Aorta (tissue), 5 donors: ENCODE measurements at regions not wholly inside any gene's neighbourhood (a gene's known extent, or its start where the extent isn't known, plus 50 kb on each side); places are given as distances from the start of the nearest gene placed in this dataset.

Experiments used
- ATAC-seq: fragments of 200-7000 bp; cut with Tn5 transposase; one replicate; pipeline ENCODE4 v1.9.1; 2022; ENCODE audit warnings: moderate library complexity; ENCODE audit not compliant: low FRiP score
- DNase-seq, 2 donors: peaks; one replicate each; pipeline ENCODE4 v3.0.0-alpha.2; 2020
- H3K27ac ChIP-seq, 2 donors: one replicate each; pipeline ENCODE4 v1.5.1; 2013; ENCODE audit warnings: low read length in 2 of 2, mild to moderate bottlenecking in 2 of 2, moderate library complexity in 2 of 2, control low read depth in 1 of 2, inconsistent platforms in 1 of 2, low read depth in 1 of 2
- H3K27me3 ChIP-seq, 2 donors: one replicate each; pipeline ENCODE4 v1.6.1; 2013; ENCODE audit warnings: control low read depth in 1 of 2, low read length in 1 of 2, mild to moderate bottlenecking in 1 of 2, moderate library complexity in 1 of 2; ENCODE audit not compliant: insufficient read depth in 2 of 2, control insufficient read depth in 1 of 2
- H3K36me3 ChIP-seq, 2 donors: one replicate each; pipeline ENCODE4 v1.6.1; 2013; ENCODE audit warnings: control low read depth in 1 of 2, low read length in 1 of 2, mild to moderate bottlenecking in 1 of 2; ENCODE audit not compliant: insufficient read depth in 2 of 2, control insufficient read depth in 1 of 2
- H3K4me1 ChIP-seq, 2 donors: one replicate each; pipeline ENCODE4 v1.6.1; 2013; ENCODE audit warnings: low read length in 2 of 2, control low read depth in 1 of 2, mild to moderate bottlenecking in 1 of 2, moderate library complexity in 1 of 2; ENCODE audit not compliant: insufficient read depth in 2 of 2, control insufficient read depth in 1 of 2
- H3K4me3 ChIP-seq, 2 donors: one replicate each; pipeline ENCODE4 v1.5.1; 2013; ENCODE audit warnings: low read length in 2 of 2, control low read depth in 1 of 2, mild to moderate bottlenecking in 1 of 2
- H3K9me3 ChIP-seq: one replicate; pipeline ENCODE4 v1.6.1; 2013; ENCODE audit warnings: mild to moderate bottlenecking, low read length; ENCODE audit not compliant: control insufficient read depth
- WGBS, 2 donors: extraction: QIAGEN DNeasy Blood & Tissue Kit; methylation state at CpG; one replicate each; pipeline ENCODE4 v1.1.7; 2013; 5-methylcytosine and 5-hydroxymethylcytosine counted together
- intact Hi-C, 2 donors: fragments of 100-400 bp; cut with DNase I; formaldehyde crosslinking; loops; one replicate each; pipeline versions ENCODE4 v1.14.2 to v1.15.0; 2022
- donor health status: healthy with polysubstance abuse.
- donor health status: Bipolar disorder and iron deficiency.
- donor health status: DM: no; HTN: no; CAD: no.
- donor health status: DM: no; HTN: no; CAD: no.
- donor health status: DM: yes; HTN: yes; CAD: no.

GRCh38 chr16:7957151-7957550 lies 624.5 kb downstream of the RBFOX1 start:
- no peak for DNase-seq
- H3K36me3 ChIP-seq: no peaks in the 10 kb centered on the region
- ATAC-seq: no peak
- 68 to 75% methylated on average over 3 of the region's 3 CpGs for WGBS, 2 donors
- no peak overlapping the region for H3K4me3 ChIP-seq
- H3K9me3 ChIP-seq: no peaks in the 10 kb centered on the region
- H3K27me3 ChIP-seq: no peaks in the 10 kb centered on the region
- H3K4me1 ChIP-seq: no peaks in the 10 kb centered on the region
- intact Hi-C loops: loop anchor here in 1 of 2 donors (10.0 kb wide), 1 partner anchor 58 kb away; no protein-coding TSS in a partner anchor
- no peak overlapping the region for H3K27ac ChIP-seq

GRCh38 chr16:7953360-7953759 lies 620.7 kb downstream of the RBFOX1 start:
- no peak for ATAC-seq
- H3K27me3 ChIP-seq: peaks cover 0 to 2% of the 10 kb centered on the region in 2 donors
- H3K27ac ChIP-seq: no peak overlapping the region
- intact Hi-C loops: loop anchor here in 1 of 2 donors (10.0 kb wide), 1 partner anchor 61 kb away; no protein-coding TSS in a partner anchor
- 77 to 83% methylated on average over 1 of the region's 1 CpG for WGBS, 2 donors
- H3K4me1 ChIP-seq: no peaks in the 10 kb centered on the region
- no peaks in the 10 kb centered on the region for H3K9me3 ChIP-seq
- H3K4me3 ChIP-seq: no peak overlapping the region
- H3K36me3 ChIP-seq: no peaks in the 10 kb centered on the region
- no peak for DNase-seq

GRCh38 chr16:7946142-7946541 lies 613.5 kb downstream of the RBFOX1 start:
- ATAC-seq (no peak), DNase-seq (no peak)
- no peaks in the 10 kb centered on the region for H3K36me3 ChIP-seq
- no peak overlapping the region for H3K27ac ChIP-seq
- 53 to 65% methylated on average over 4 of the region's 4 CpGs for WGBS, 2 donors
- no peaks in the 10 kb centered on the region for H3K9me3 ChIP-seq
- H3K4me3 ChIP-seq: no peak overlapping the region
- intact Hi-C loops: no loop called here
- H3K27me3 ChIP-seq: peaks cover 0 to under 1% of the 10 kb centered on the region in 2 donors
- no peaks in the 10 kb centered on the region for H3K4me1 ChIP-seq

GRCh38 chr16:7938175-7938574 lies 605.5 kb downstream of the RBFOX1 start:
- Histone ChIP-seq H3K27me3 (peaks cover 0 to 1% of the 10 kb centered on the region in 2 donors), H3K9me3 (no peaks in the 10 kb centered on the region), H3K27ac (no peak overlapping the region), H3K36me3 (no peaks in the 10 kb centered on the region), H3K4me3 (no peak overlapping the region), H3K4me1 (no peaks in the 10 kb centered on the region)
- ATAC-seq (no peak), DNase-seq (no peak)
- intact Hi-C loops: no loop called here
- 21 to 23% methylated on average over 7 of the region's 7 CpGs for WGBS, 2 donors

- intact Hi-C loops: no loop called here
- Histone ChIP-seq H3K27me3 (no peaks in the 10 kb centered on the region), H3K4me3 (no peak overlapping the region), H3K4me1 (no peaks in the 10 kb centered on the region), H3K27ac (no peak overlapping the region), H3K36me3 (no peaks in the 10 kb centered on the region), H3K9me3 (no peaks in the 10 kb centered on the region)
- DNase-seq (no peak), ATAC-seq (no peak)
- WGBS, 2 donors: 62 to 67% methylated on average over 4 of the region's 4 CpGs
Measured at GRCh38 chr16:7921345-7921744, 588.7 kb downstream of the RBFOX1 start.

- Histone ChIP-seq H3K27ac (no peak overlapping the region), H3K27me3 (no peaks in the 10 kb centered on the region), H3K4me1 (no peaks in the 10 kb centered on the region), H3K4me3 (no peak overlapping the region), H3K36me3 (no peaks in the 10 kb centered on the region), H3K9me3 (no peaks in the 10 kb centered on the region)
- ATAC-seq (no peak), DNase-seq (no peak)
- WGBS, 2 donors: 91 to 97% methylated on average over 2 of the region's 2 CpGs
- intact Hi-C loops: no loop called here
Measured at GRCh38 chr16:7919782-7920181, 587.1 kb downstream of the RBFOX1 start.

GRCh38 chr16:7914748-7915147 lies 582.1 kb downstream of the RBFOX1 start:
- Histone ChIP-seq H3K4me1 (no peaks in the 10 kb centered on the region), H3K27ac (no peak overlapping the region), H3K27me3 (no peaks in the 10 kb centered on the region), H3K4me3 (no peak overlapping the region), H3K9me3 (no peaks in the 10 kb centered on the region), H3K36me3 (no peaks in the 10 kb centered on the region)
- intact Hi-C loops: no loop called here
- no peak for ATAC-seq
- DNase-seq: no peak

- 86% methylated on average over 3 of the region's 3 CpGs for WGBS, 2 donors
- H3K9me3 ChIP-seq: no peaks in the 10 kb centered on the region
- no peaks in the 10 kb centered on the region for H3K4me1 ChIP-seq
- no peaks in the 10 kb centered on the region for H3K27me3 ChIP-seq
- no peak overlapping the region for H3K4me3 ChIP-seq
- intact Hi-C loops: no loop called here
- DNase-seq (no peak), ATAC-seq (no peak)
- no peak overlapping the region for H3K27ac ChIP-seq
- H3K36me3 ChIP-seq: no peaks in the 10 kb centered on the region
Measured at GRCh38 chr16:7912132-7912531, 579.5 kb downstream of the RBFOX1 start.

GRCh38 chr16:7910116-7910515 lies 577.5 kb downstream of the RBFOX1 start:
- Histone ChIP-seq H3K4me1 (no peaks in the 10 kb centered on the region), H3K9me3 (no peaks in the 10 kb centered on the region), H3K36me3 (no peaks in the 10 kb centered on the region), H3K27me3 (no peaks in the 10 kb centered on the region), H3K4me3 (no peak overlapping the region), H3K27ac (no peak overlapping the region)
- DNase-seq (no peak), ATAC-seq (no peak)
- WGBS, 2 donors: 73 to 79% methylated on average over 7 of the region's 7 CpGs
- intact Hi-C loops: no loop called here
